ENCODE measurements at regions not wholly inside any gene's neighbourhood (a gene's known extent, or its start where the extent isn't known, plus 50 kb on each side); places are given as distances from the start of the nearest gene placed in this dataset.

GRCh38 chr5:32508806-32509805, 64.6 kb upstream of the ZFR start:
- no peak overlapping the region for H3K4me3 Mint-ChIP-seq
- H3K4me1 Mint-ChIP-seq: peaks cover 3 to 5% (median 4%) of the 10 kb centered on the region in 3 donors
- no peaks in the 10 kb centered on the region for H3K9me3 Mint-ChIP-seq
- H3K27ac Mint-ChIP-seq: no peak overlapping the region
- H3K36me3 Mint-ChIP-seq: peaks cover 3% of the 10 kb centered on the region
- peaks cover 13% of the 10 kb centered on the region for H3K27me3 Mint-ChIP-seq

DNA sequence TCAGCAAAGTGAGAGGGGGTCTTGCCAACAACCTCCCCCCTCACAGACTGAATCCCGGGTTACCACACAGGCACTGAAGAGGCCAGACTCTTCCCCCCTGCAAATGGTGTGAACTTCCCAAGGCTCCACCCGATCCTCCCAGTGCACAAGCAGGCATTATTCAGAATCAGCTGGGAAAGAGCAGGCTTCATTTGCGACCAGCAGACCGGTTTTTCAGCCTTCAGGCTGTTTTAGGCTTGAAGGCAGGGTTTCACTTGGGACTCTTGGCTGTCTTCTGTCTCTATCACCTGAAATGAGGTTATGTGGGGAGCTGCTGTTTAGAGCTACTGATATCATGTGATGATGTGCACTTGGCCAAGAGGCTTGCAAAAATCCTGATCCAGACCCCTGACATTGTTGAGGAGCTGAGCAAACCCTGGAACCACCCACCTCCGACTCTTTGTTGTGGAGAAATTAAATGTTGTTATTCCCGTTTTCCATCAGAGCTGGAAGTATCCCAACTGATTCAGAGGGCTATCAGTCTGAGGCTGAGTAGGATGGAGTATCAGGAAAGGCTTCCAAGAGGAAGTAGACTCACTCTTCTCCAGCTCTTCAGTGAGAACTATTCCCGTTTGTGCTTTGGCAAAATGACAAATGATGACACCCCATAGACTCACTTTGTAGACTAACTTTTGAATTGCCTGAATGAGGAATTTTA, 63.3 kb upstream of the ZFR start:
- Mint-ChIP-seq H3K36me3 (peaks cover 3% of the 10 kb centered on the region), H3K4me1 (peaks cover 3 to 6% (median 4%) of the 10 kb centered on the region in 3 donors), H3K9me3 (no peaks in the 10 kb centered on the region), H3K27me3 (peaks cover 15% of the 10 kb centered on the region), H3K4me3 (no peak overlapping the region), H3K27ac (no peak overlapping the region)

DNA sequence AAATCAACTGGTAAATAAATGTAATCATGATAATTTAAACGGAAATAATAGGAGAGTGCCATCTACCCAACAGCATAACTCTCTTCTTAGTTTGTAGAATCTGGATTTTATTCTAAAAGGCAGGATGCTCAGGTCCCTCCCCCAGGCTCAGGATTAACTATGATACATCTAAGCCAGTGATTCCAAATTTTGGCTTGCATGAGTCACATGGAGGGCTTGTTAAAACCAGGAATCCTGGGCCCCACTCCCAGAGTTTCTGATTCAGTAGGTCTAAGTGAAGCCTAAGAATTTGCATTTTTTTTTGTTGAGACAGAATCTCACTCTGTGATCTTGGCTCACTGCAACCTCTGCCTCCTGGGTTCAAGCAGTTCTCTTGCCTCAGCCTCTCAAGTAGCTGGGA, 62.3 kb upstream of the ZFR start:
- peaks cover 3% of the 10 kb centered on the region for H3K36me3 Mint-ChIP-seq
- peaks cover 19% of the 10 kb centered on the region for H3K27me3 Mint-ChIP-seq
- no peaks in the 10 kb centered on the region for H3K9me3 Mint-ChIP-seq
- peaks cover 3 to 7% (median 4%) of the 10 kb centered on the region in 3 donors for H3K4me1 Mint-ChIP-seq
- H3K4me3 Mint-ChIP-seq: no peak overlapping the region
- no peak overlapping the region for H3K27ac Mint-ChIP-seq

GRCh38 chr5:32506201-32506661, 61.7 kb upstream of the ZFR start:
- peaks cover 3 to 7% (median 7%) of the 10 kb centered on the region in 3 donors for H3K4me1 Mint-ChIP-seq
- H3K27ac Mint-ChIP-seq: no peak overlapping the region
- H3K4me3 Mint-ChIP-seq: no peak overlapping the region
- peaks cover 23% of the 10 kb centered on the region for H3K27me3 Mint-ChIP-seq
- H3K9me3 Mint-ChIP-seq: no peaks in the 10 kb centered on the region
- H3K36me3 Mint-ChIP-seq: peaks cover 3% of the 10 kb centered on the region

DNA sequence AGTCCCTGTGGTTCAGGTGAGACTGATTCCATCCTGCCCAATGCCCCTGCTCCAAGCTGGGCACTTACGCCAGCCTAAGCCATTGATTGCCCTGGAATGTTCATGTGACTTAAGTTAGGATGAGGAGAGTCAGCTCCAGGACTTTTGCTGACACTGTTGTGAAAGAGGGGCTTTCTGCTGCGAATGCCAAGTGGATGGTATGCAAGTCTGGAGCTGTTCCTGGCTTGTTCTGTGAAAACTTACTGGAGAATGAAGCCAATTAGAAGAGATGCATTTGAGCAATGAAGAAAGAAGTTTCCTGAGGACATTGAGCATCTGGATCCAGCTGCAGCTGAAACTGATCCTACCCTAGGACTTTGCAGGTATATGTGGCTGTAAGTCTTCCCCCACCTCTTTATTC, 61.2 kb upstream of the ZFR start:
- Mint-ChIP-seq H3K36me3 (peaks cover 3% of the 10 kb centered on the region), H3K27ac (no peak overlapping the region), H3K4me3 (no peak overlapping the region), H3K27me3 (peaks cover 26% of the 10 kb centered on the region), H3K4me1 (peaks cover 3 to 8% (median 7%) of the 10 kb centered on the region in 3 donors), H3K9me3 (no peaks in the 10 kb centered on the region)

GRCh38 chr5:32504989-32505596, 60.6 kb upstream of the ZFR start:
- H3K36me3 Mint-ChIP-seq: peaks cover 3% of the 10 kb centered on the region
- H3K4me3 Mint-ChIP-seq: peak overlapping the region in 1 of 4 donors; percentile 67
- H3K27ac Mint-ChIP-seq: no peak overlapping the region
- peaks cover 3 to 11% (median 8%) of the 10 kb centered on the region in 3 donors for H3K4me1 Mint-ChIP-seq
- H3K9me3 Mint-ChIP-seq: no peaks in the 10 kb centered on the region
- peaks cover 26% of the 10 kb centered on the region for H3K27me3 Mint-ChIP-seq

DNA sequence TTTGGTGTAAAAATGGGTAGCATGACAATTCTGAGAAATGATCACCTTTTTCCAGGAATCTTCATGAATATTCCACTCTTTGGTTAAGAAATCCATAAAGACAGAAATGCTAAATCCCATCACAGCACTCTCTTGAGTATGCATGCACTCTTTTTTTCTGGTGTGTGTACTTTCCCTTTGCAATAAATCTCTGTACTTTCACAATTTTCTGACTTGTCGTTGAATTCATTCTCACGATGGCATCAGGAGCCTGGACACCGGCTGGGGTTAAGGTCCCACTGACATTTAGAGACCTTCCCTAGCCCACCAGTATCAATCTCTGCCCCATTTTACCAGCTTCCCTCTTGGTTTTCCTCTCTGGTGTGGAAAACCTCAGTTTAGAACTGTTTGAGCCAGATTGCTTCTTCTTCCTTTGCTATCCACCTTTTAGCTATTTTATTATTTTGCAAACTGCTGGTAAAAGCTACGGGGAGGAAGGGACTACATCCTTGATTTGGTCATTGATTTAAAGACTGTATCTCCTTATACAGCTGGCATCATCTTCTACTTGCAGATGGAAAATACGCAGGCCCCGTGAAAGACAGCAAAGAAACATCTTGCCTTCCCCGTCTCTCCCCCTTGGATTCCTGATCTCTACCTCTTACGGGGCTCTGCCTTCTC, 59.9 kb upstream of the ZFR start:
- Mint-ChIP-seq H3K36me3 (peaks cover 3% of the 10 kb centered on the region), H3K4me3 (no peak overlapping the region), H3K9me3 (no peaks in the 10 kb centered on the region), H3K27ac (no peak overlapping the region), H3K27me3 (peaks cover 29% of the 10 kb centered on the region), H3K4me1 (peaks cover 3 to 14% (median 8%) of the 10 kb centered on the region in 3 donors)

DNA sequence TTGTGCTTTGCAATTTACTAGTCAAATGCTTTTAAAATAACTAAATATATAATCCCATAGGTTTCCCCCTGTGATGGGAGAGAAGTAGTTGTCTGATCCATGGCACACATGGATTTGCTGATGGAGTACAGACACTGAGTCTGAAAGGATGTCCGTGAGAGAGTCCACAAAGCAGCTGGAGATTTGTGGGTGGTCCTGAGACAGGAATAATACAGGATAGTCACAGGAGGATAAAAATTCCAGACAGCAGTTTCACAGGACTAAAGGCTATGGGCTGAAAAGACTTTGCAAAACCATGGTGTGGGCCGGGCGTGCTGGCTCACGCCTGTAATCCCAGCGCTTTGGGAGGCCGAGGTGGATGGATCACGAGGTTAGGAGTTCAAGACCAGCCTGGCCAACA, 58.7 kb upstream of the ZFR start:
- Mint-ChIP-seq H3K4me3 (no peak overlapping the region), H3K9me3 (no peaks in the 10 kb centered on the region), H3K4me1 (peaks cover 6 to 14% (median 8%) of the 10 kb centered on the region in 3 donors), H3K27ac (no peak overlapping the region), H3K27me3 (peaks cover 33% of the 10 kb centered on the region), H3K36me3 (peaks cover 3% of the 10 kb centered on the region)

DNA sequence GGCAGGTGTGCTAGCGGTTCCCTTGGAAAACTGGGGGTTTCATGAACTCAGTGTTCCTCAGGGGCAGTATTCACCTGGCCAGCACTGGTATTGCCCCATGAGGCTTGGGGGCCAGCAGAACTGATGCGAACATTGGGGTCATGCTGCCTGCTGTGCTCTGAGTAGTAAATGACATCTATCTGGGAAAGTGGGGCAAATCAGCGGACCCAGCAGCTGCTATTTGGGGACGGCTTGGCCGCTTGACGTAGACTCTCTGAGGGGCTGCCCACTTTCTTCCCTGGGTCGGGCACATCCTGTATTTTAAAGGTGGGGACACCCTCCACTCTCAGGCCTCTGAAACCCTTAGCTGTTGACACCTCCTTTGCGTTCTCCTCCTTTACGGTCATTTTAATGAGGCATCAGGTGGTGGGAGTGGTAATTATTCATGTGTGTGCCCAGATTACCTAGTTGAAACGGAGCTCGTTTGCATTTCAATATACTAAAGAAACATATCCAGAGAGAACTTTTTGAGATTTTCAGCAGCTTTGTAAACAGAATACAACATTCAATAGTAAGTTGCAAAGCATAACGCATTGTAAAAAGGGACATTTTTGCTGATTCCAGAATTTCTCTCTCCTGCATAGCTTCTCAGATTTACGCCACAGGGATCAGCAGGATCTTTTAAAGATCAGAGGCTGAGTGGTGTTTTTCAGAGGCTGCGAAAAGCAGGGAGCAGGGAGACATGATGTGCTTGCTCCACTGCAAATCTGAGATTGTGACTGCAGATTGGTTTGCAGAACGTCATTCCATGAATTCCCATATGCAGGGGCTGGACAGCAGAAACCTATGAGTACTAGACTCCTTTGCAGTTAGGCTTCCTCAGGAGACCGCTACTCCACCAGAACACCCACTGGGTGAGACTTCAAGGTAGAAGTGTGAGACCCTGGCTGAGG, 56.8 kb upstream of the ZFR start:
- Mint-ChIP-seq H3K27ac (no peak overlapping the region), H3K9me3 (no peaks in the 10 kb centered on the region), H3K4me1 (peaks cover 6 to 14% (median 10%) of the 10 kb centered on the region in 3 donors), H3K36me3 (peaks cover under 1% of the 10 kb centered on the region), H3K27me3 (peaks cover 38% of the 10 kb centered on the region), H3K4me3 (no peak overlapping the region)

GRCh38 chr5:32500181-32500580, 55.6 kb upstream of the ZFR start:
- H3K9me3 Mint-ChIP-seq: no peaks in the 10 kb centered on the region
- H3K27ac Mint-ChIP-seq: no peak overlapping the region
- peaks cover 6 to 14% (median 13%) of the 10 kb centered on the region in 3 donors for H3K4me1 Mint-ChIP-seq
- H3K4me3 Mint-ChIP-seq: no peak overlapping the region
- peaks cover 35% of the 10 kb centered on the region for H3K27me3 Mint-ChIP-seq
- H3K36me3 Mint-ChIP-seq: no peaks in the 10 kb centered on the region

GRCh38 chr5:32499261-32499660, 54.7 kb upstream of the ZFR start:
- Mint-ChIP-seq H3K4me1 (peaks cover 3 to 9% (median 9%) of the 10 kb centered on the region in 3 donors), H3K4me3 (no peak overlapping the region), H3K27me3 (peaks cover 27% of the 10 kb centered on the region), H3K9me3 (no peaks in the 10 kb centered on the region), H3K36me3 (no peaks in the 10 kb centered on the region), H3K27ac (no peak overlapping the region)

DNA sequence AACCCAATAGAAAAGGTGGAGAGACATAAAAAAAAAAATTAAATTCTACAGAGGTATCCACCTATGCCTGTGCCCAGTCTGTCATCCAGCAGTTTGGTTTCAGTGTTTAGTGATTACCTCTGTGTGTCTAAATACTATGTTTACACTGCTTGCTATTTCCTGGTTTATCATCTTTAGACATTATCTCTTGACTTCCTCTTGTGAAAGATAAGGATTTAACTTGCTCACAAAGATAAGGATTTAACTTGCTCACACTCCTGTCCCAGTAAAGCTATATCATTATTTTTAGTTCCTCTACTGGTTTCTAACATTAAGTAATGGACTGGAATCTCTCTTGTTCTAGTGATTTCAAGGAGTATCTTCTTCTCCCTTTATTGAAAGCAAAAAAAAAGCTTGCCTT, 53.9 kb upstream of the ZFR start:
- Mint-ChIP-seq H3K36me3 (peaks cover 2% of the 10 kb centered on the region), H3K27me3 (peaks cover 27% of the 10 kb centered on the region), H3K9me3 (no peaks in the 10 kb centered on the region), H3K4me1 (peaks cover 3 to 9% (median 9%) of the 10 kb centered on the region in 3 donors), H3K27ac (no peak overlapping the region), H3K4me3 (no peak overlapping the region)

DNA sequence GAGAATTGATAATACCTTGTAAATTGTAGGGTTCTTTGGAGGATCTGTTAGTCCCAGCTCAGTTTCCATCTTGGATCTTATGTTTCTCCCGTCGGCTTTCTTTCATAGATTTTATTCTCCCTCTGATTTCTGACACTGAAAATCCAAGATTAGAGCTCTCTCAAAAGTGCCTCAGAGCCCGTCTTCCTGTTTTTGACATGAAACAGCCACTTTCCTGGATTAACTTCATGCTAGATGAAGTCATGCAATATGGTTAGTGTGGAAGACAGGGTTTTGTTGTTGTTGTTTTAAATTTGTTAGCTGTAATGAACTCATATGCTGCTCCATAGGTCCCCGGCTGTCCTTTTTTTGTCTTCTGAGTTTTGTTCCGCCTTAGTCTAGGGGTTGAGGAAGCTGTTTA, 51.6 kb upstream of the ZFR start:
- H3K27ac Mint-ChIP-seq: no peak overlapping the region
- H3K27me3 Mint-ChIP-seq: peaks cover 17% of the 10 kb centered on the region
- H3K36me3 Mint-ChIP-seq: peaks cover 3% of the 10 kb centered on the region
- no peaks in the 10 kb centered on the region for H3K9me3 Mint-ChIP-seq
- peaks cover 3 to 7% (median 5%) of the 10 kb centered on the region in 3 donors for H3K4me1 Mint-ChIP-seq
- H3K4me3 Mint-ChIP-seq: no peak overlapping the region

- Mint-ChIP-seq H3K27ac (no peak overlapping the region), H3K4me3 (no peak overlapping the region), H3K36me3 (peaks cover 3% of the 10 kb centered on the region), H3K27me3 (peaks cover 14% of the 10 kb centered on the region), H3K4me1 (peaks cover 3 to 6% (median 4%) of the 10 kb centered on the region in 3 donors), H3K9me3 (no peaks in the 10 kb centered on the region)
These were observed 50.3 kb upstream of the ZFR start for GRCh38 chr5:32494827-32495226.

Data from IgD-negative memory B cell (primary cell).